PC-9 (cell line): ENCODE measurements at regions not wholly inside any gene's neighbourhood (a gene's known extent, or its start where the extent isn't known, plus 50 kb on each side); places are given as distances from the start of the nearest gene placed in this dataset.

ENCODE experiments used
- CTCF ChIP-seq: fragments of 200-600 bp; sonication (generic); conservative IDR thresholded peaks from 2 replicates; pipeline ENCODE4 v1.6.1; 2017; ENCODE audit warnings: mixed run types, antibody characterized with exemption, mild to moderate bottlenecking, moderate library complexity
- EZH2 ChIP-seq: fragments of 200-600 bp; sonication (generic); IDR thresholded peaks from 2 replicates; pipeline ENCODE4 v1.8.0; 2017; ENCODE audit warnings: antibody characterized with exemption, low read depth

DNA sequence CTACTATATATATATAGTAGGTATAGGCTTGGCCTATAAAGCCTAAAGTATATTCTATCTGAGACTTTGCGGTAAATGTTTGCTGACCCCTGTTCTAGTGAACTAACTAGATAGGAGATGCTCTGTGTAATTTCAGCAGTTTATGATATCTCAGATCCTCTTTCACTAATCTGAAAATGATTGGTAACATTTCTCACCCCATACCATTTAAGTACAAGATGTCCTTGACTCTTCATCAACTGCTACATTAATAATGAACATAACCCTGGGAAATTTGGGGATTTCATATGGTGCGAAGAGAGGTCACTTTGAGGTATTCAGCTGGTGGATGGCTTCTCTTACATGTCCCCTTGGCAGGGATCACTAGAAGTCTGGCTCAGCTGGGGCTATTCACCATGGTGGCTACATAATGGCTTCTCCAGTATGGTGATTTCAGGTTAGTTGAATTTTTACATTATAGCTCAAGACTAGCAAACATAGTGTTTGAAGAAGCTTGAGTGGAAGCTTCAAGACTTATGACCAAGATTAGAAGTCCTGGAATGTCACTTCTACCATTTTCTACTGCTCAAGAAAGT, 103.6 kb upstream of the MYCBP2 start:
- TF ChIP-seq CTCF, result no peak
- TF ChIP-seq EZH2, result no peak
